ENCODE measurements at regions not wholly inside any gene's neighbourhood (a gene's known extent, or its start where the extent isn't known, plus 50 kb on each side); places are given as distances from the start of the nearest gene placed in this dataset.

- no TSS peak for BruUV-seq (replicated peaks)
- in situ Hi-C loops (cut with HindIII; ENCODE audit: low pct_unique_long_range_greater_than_20kb, low sequenced_read_pairs) = no loop called here
- CTCF ChIA-PET = no interaction called here
- Histone ChIP-seq H3K9me3 (ENCODE audit: control insufficient read depth, insufficient read depth, low read depth, low read length) (no peaks in the 10 kb centered on the region), H3K36me3 (ENCODE audit: control insufficient read depth, insufficient read depth, low read length) (no peaks in the 10 kb centered on the region), H3K27ac (ENCODE audit: low read length) (no peak overlapping the region), H3K27me3 (ENCODE audit: control insufficient read depth, insufficient read depth, low read length) (no peaks in the 10 kb centered on the region), H3K4me1 (ENCODE audit: control insufficient read depth, insufficient read depth, low read length) (no peaks in the 10 kb centered on the region), H3K4me3 (ENCODE audit: low read depth in 2 of 2, low read length in 2 of 2) (no peak overlapping the region)
- ATAC-seq = no peak
- DNase-seq (ENCODE audit: low read depth, low spot score) = no peak
- intact Hi-C loops (cut with micrococcal nuclease; ENCODE audit: unreplicated experiment) = no loop called here
- TF ChIP-seq REST (IDR thresholded peaks at IDR 0.05; ENCODE audit: insufficient read depth in 1 of 2, low read depth in 2 of 2, low read length in 1 of 2) (no peak), CTCF (IDR thresholded peaks at IDR 0.05) (no peak), POLR2AphosphoS5 (IDR thresholded peaks at IDR 0.05; ENCODE audit: low read depth, low read length) (no peak), TCF7L2 (IDR thresholded peaks at IDR 0.05; ENCODE audit: low read depth, low read length) (no peak), SIN3A (IDR thresholded peaks at IDR 0.05; ENCODE audit: borderline replicate concordance, insufficient read depth, low read depth, low read length) (no peak)
- POLR2A ChIA-PET = no interaction called here
Measured at GRCh38 chr18:5710676-5711075, 166.9 kb upstream of the EPB41L3 start.

- Histone ChIP-seq H3K4me3 (ENCODE audit: low read depth in 2 of 2, low read length in 2 of 2) (no peak overlapping the region), H3K4me1 (ENCODE audit: control insufficient read depth, insufficient read depth, low read length) (no peaks in the 10 kb centered on the region), H3K36me3 (ENCODE audit: control insufficient read depth, insufficient read depth, low read length) (no peaks in the 10 kb centered on the region), H3K27ac (ENCODE audit: low read length) (no peak overlapping the region), H3K27me3 (ENCODE audit: control insufficient read depth, insufficient read depth, low read length) (no peaks in the 10 kb centered on the region), H3K9me3 (ENCODE audit: control insufficient read depth, insufficient read depth, low read depth, low read length) (no peaks in the 10 kb centered on the region)
- ATAC-seq (no peak), DNase-seq (ENCODE audit: low read depth, low spot score) (no peak)
- POLR2A ChIA-PET = no interaction called here
- TF ChIP-seq CTCF (IDR thresholded peaks at IDR 0.05) (no peak), POLR2AphosphoS5 (IDR thresholded peaks at IDR 0.05; ENCODE audit: low read depth, low read length) (no peak)
- intact Hi-C loops (cut with micrococcal nuclease; ENCODE audit: unreplicated experiment) = no loop called here
- CTCF ChIA-PET = no interaction called here
- in situ Hi-C loops (cut with HindIII; ENCODE audit: low pct_unique_long_range_greater_than_20kb, low sequenced_read_pairs) = no loop called here
- no TSS peak for BruUV-seq (replicated peaks)
Measured at GRCh38 chr18:5710235-5710634, 166.4 kb upstream of the EPB41L3 start.

Measured in Panc1 (cell line).